Keratinocyte (primary cell): ENCODE measurements at regions not wholly inside any gene's neighbourhood (a gene's known extent, or its start where the extent isn't known, plus 50 kb on each side); places are given as distances from the start of the nearest gene placed in this dataset.

Experiments used
- DNase-seq: peaks from one replicate; pipeline ENCODE4 v3.0.0-alpha.2; 2011; ENCODE audit warnings: low read depth, missing footprints, low spot score
- FAIRE-seq: peaks from 2 replicates; lab custom pipeline; 2011; peaks lifted over from hg19 to GRCh38; lab: Jason Lieb, UNC
- H2AFZ ChIP-seq: 2 replicates; pipeline ENCODE4 v1.6.0; 2012; ENCODE audit warnings: low read length, control low read depth, inconsistent platforms; ENCODE audit not compliant: control insufficient read depth
- H3K27ac ChIP-seq: 2 replicates; pipeline ENCODE4 v1.5.1; 2011; ENCODE audit warnings: low read length; ENCODE audit not compliant: control insufficient read depth, insufficient read depth
- H3K27me3 ChIP-seq: 3 replicates; pipeline ENCODE4 v1.6.0; 2011; ENCODE audit warnings: low read length; ENCODE audit not compliant: control insufficient read depth, insufficient read depth; ENCODE audit errors: extremely low read depth
- H3K36me3 ChIP-seq, 2 experiments: 2 replicates in 1 of 2; 3 replicates in 1 of 2; pipeline ENCODE4 v1.5.1; 2011; ENCODE audit warnings: low read length in 2 of 2, mild to moderate bottlenecking in 1 of 2; ENCODE audit not compliant: control insufficient read depth in 2 of 2, insufficient read depth in 2 of 2; ENCODE audit errors: extremely low read depth in 1 of 2
- H3K4me1 ChIP-seq: 3 replicates; pipeline ENCODE4 v1.5.1; 2011; ENCODE audit warnings: low read length; ENCODE audit not compliant: control insufficient read depth, insufficient read depth; ENCODE audit errors: extremely low read depth
- H3K4me2 ChIP-seq: 3 replicates; pipeline ENCODE4 v1.6.0; 2011; ENCODE audit warnings: low read depth, low read length; ENCODE audit not compliant: control insufficient read depth, insufficient read depth; ENCODE audit errors: extremely low read depth
- H3K4me3 ChIP-seq, 3 experiments: fragments of 200-600 bp in 1 of 3; sonication (generic) in 1 of 3; 2 replicates in 2 of 3; 3 replicates in 1 of 3; pipeline ENCODE4 v1.5.1; 2011 to 2016; ENCODE audit warnings: low read length in 3 of 3, mild to moderate bottlenecking in 3 of 3, control low read depth in 2 of 3, inconsistent platforms in 1 of 3, low read depth in 1 of 3, mixed read lengths in 1 of 3, mixed run types in 1 of 3, moderate library complexity in 1 of 3; ENCODE audit not compliant: control insufficient read depth in 2 of 3, insufficient read depth in 2 of 3; ENCODE audit errors: extremely low read depth in 1 of 3
- H3K79me2 ChIP-seq: 2 replicates; pipeline ENCODE4 v1.6.0; 2012; ENCODE audit warnings: low read length; ENCODE audit not compliant: control insufficient read depth, insufficient read depth
- H3K9ac ChIP-seq: 3 replicates; pipeline ENCODE4 v1.6.0; 2011; ENCODE audit warnings: low read length; ENCODE audit not compliant: control insufficient read depth, insufficient read depth; ENCODE audit errors: extremely low read depth
- H3K9me1 ChIP-seq: 3 replicates; pipeline ENCODE4 v1.6.0; 2011; ENCODE audit warnings: low read length; ENCODE audit not compliant: control insufficient read depth, insufficient read depth; ENCODE audit errors: extremely low read depth
- H3K9me3 ChIP-seq: 2 replicates; pipeline ENCODE4 v1.5.1; 2012; ENCODE audit warnings: low read depth, low read length; ENCODE audit not compliant: control insufficient read depth
- H4K20me1 ChIP-seq: 3 replicates; pipeline ENCODE4 v1.6.0; 2011; ENCODE audit warnings: low read length; ENCODE audit not compliant: control insufficient read depth, insufficient read depth; ENCODE audit errors: extremely low read depth
- CTCF ChIP-seq, 3 experiments: IDR thresholded peaks in 1 of 3; conservative IDR thresholded peaks in 1 of 3; optimal IDR thresholded peaks in 1 of 3; 2 replicates in 2 of 3; 3 replicates in 1 of 3; pipeline versions ENCODE3 to v1.5.1; 2011; ENCODE audit warnings: low read length in 3 of 3, mild to moderate bottlenecking in 3 of 3, moderate library complexity in 2 of 3, control low read depth in 1 of 3, inconsistent platforms in 1 of 3; ENCODE audit not compliant: insufficient read depth in 2 of 3; ENCODE audit errors: extremely low read depth in 1 of 3
- EZH2 ChIP-seq: IDR thresholded peaks from one replicate; pipeline ENCODE4 v1.6.1; 2012; ENCODE audit warnings: inconsistent platforms, mild to moderate bottlenecking, low read length, moderate library complexity
- dilution Hi-C: fragments of 300-500 bp; cut with MboI; formaldehyde crosslinking; loops from one replicate; pipeline ENCODE4 v1.7.0; 2020; ENCODE audit warnings: low sequenced_read_pairs; ENCODE audit not compliant: extremely low pct_ligation_motif_present

- Histone ChIP-seq H3K36me3 (no peaks in the 10 kb centered on the region), H3K79me2 (no peaks in the 10 kb centered on the region), H3K9me1 (no peaks in the 10 kb centered on the region), H4K20me1 (no peaks in the 10 kb centered on the region), H3K9me3 (no peaks in the 10 kb centered on the region), H2AFZ (no peak overlapping the region), H3K4me2 (no peak overlapping the region), H3K4me1 (no peaks in the 10 kb centered on the region), H3K27ac (no peak overlapping the region), H3K27me3 (no peaks in the 10 kb centered on the region), H3K4me3 (no peak overlapping the region), H3K9ac (no peak overlapping the region)
- dilution Hi-C loops, result no loop called here
- DNase-seq (no peak), FAIRE-seq (no peak)
- no peak for TF ChIP-seq CTCF (optimal IDR thresholded peaks at IDR 0.05 in 1 of 3, IDR thresholded peaks at IDR 0.05 in 1 of 3, conservative IDR thresholded peaks at IDR 0.05 in 1 of 3; ENCODE audit: extremely low read depth in 1 of 3, insufficient read depth in 2 of 3, low read length in 3 of 3)
- no peak for TF ChIP-seq EZH2
Observed at GRCh38 chr13:54379461-54379860, 1350.8 kb downstream of the OLFM4 start.

GRCh38 chr13:54383604-54384003 lies 1355.0 kb downstream of the OLFM4 start:
- FAIRE-seq (no peak), DNase-seq (no peak)
- Histone ChIP-seq H4K20me1 (no peaks in the 10 kb centered on the region), H3K9me3 (no peaks in the 10 kb centered on the region), H3K27ac (no peak overlapping the region), H3K9me1 (no peaks in the 10 kb centered on the region), H3K4me3 (no peak overlapping the region), H3K4me2 (no peak overlapping the region), H3K79me2 (no peaks in the 10 kb centered on the region), H3K27me3 (no peaks in the 10 kb centered on the region), H3K4me1 (no peaks in the 10 kb centered on the region), H3K36me3 (no peaks in the 10 kb centered on the region), H2AFZ (no peak overlapping the region), H3K9ac (no peak overlapping the region)
- TF ChIP-seq EZH2 (no peak), CTCF (optimal IDR thresholded peaks at IDR 0.05 in 1 of 3, IDR thresholded peaks at IDR 0.05 in 1 of 3, conservative IDR thresholded peaks at IDR 0.05 in 1 of 3; ENCODE audit: extremely low read depth in 1 of 3, insufficient read depth in 2 of 3, low read length in 3 of 3) (no peak)
- dilution Hi-C loops, result no loop called here
